ENCODE measurements at regions not wholly inside any gene's neighbourhood (a gene's known extent, or its start where the extent isn't known, plus 50 kb on each side); places are given as distances from the start of the nearest gene placed in this dataset.

GRCh38 chr3:106635826-106636225, 741.4 kb upstream of the CCDC54 start:
- WGBS, result 70% methylated on average over 3 of the region's 3 CpGs
- TF ChIP-seq REST (IDR thresholded peaks at IDR 0.05) (no peak), HNF4G (IDR thresholded peaks at IDR 0.05) (no peak), HNF4A (conservative IDR thresholded peaks at IDR 0.05) (no peak), ZBTB33 (IDR thresholded peaks at IDR 0.05) (no peak), GABPA (IDR thresholded peaks at IDR 0.05 in 1 of 2, conservative IDR thresholded peaks at IDR 0.05 in 1 of 2) (no peak), ATF3 (IDR thresholded peaks at IDR 0.05) (no peak), JUND (IDR thresholded peaks at IDR 0.05) (no peak), FOXA1 (IDR thresholded peaks at IDR 0.05) (no peak), SP1 (IDR thresholded peaks at IDR 0.05) (no peak), TAF1 (conservative IDR thresholded peaks at IDR 0.05) (no peak), RXRA (IDR thresholded peaks at IDR 0.05) (no peak), NR2F2 (IDR thresholded peaks at IDR 0.05) (no peak), RAD21 (IDR thresholded peaks at IDR 0.05) (no peak), YY1 (IDR thresholded peaks at IDR 0.05) (no peak), FOXA2 (IDR thresholded peaks at IDR 0.05) (no peak)
- TF ChIP-seq, protein P1, sequence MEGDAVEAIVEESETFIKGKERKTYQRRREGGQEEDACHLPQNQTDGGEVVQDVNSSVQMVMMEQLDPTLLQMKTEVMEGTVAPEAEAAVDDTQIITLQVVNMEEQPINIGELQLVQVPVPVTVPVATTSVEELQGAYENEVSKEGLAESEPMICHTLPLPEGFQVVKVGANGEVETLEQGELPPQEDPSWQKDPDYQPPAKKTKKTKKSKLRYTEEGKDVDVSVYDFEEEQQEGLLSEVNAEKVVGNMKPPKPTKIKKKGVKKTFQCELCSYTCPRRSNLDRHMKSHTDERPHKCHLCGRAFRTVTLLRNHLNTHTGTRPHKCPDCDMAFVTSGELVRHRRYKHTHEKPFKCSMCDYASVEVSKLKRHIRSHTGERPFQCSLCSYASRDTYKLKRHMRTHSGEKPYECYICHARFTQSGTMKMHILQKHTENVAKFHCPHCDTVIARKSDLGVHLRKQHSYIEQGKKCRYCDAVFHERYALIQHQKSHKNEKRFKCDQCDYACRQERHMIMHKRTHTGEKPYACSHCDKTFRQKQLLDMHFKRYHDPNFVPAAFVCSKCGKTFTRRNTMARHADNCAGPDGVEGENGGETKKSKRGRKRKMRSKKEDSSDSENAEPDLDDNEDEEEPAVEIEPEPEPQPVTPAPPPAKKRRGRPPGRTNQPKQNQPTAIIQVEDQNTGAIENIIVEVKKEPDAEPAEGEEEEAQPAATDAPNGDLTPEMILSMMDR (IDR thresholded peaks at IDR 0.05; ENCODE audit: low read depth, low read length, missing input control), result no peak
- TF ChIP-seq, protein P2, sequence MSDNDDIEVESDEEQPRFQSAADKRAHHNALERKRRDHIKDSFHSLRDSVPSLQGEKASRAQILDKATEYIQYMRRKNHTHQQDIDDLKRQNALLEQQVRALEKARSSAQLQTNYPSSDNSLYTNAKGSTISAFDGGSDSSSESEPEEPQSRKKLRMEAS (IDR thresholded peaks at IDR 0.05), result no peak
- no peak overlapping the region for H3K4me3 ChIP-seq (ENCODE audit: low read depth in 1 of 3, low read length in 3 of 3)
- no peak for DNase-seq (ENCODE audit: low spot score)
- H3K9me3 ChIP-seq (ENCODE audit: control insufficient read depth in 4 of 4, low read length in 3 of 4), result no peaks in the 10 kb centered on the region
- no peak overlapping the region for H3K9ac ChIP-seq (ENCODE audit: low read depth in 1 of 2, low read length in 2 of 2)
- H3K27ac ChIP-seq (ENCODE audit: low read depth in 1 of 2, low read length in 2 of 2), result no peak overlapping the region
- H3K36me3 ChIP-seq (ENCODE audit: control insufficient read depth in 4 of 4, insufficient read depth in 3 of 4, low read depth in 1 of 4, low read length in 3 of 4), result no peaks in the 10 kb centered on the region
- no peaks in the 10 kb centered on the region for H3K4me1 ChIP-seq (ENCODE audit: control insufficient read depth in 4 of 4, insufficient read depth in 4 of 4, low read length in 3 of 4)
- no peaks in the 10 kb centered on the region for H3K27me3 ChIP-seq (ENCODE audit: control insufficient read depth in 4 of 4, insufficient read depth in 4 of 4, low read length in 3 of 4)

GRCh38 chr3:106640353-106640752, 736.9 kb upstream of the CCDC54 start:
- Histone ChIP-seq H3K9me3 (ENCODE audit: control insufficient read depth in 4 of 4, low read length in 3 of 4) (no peaks in the 10 kb centered on the region), H3K9ac (ENCODE audit: low read depth in 1 of 2, low read length in 2 of 2) (no peak overlapping the region), H3K4me1 (ENCODE audit: control insufficient read depth in 4 of 4, insufficient read depth in 4 of 4, low read length in 3 of 4) (no peaks in the 10 kb centered on the region), H3K4me3 (ENCODE audit: low read depth in 1 of 3, low read length in 3 of 3) (no peak overlapping the region), H3K27me3 (ENCODE audit: control insufficient read depth in 4 of 4, insufficient read depth in 4 of 4, low read length in 3 of 4) (no peaks in the 10 kb centered on the region), H3K27ac (ENCODE audit: low read depth in 1 of 2, low read length in 2 of 2) (no peak overlapping the region), H3K36me3 (ENCODE audit: control insufficient read depth in 4 of 4, insufficient read depth in 3 of 4, low read depth in 1 of 4, low read length in 3 of 4) (no peaks in the 10 kb centered on the region)
- 75% methylated on average over 1 of the region's 1 CpG for WGBS
- TF ChIP-seq NR2F2 (IDR thresholded peaks at IDR 0.05) (no peak), EGR1 (IDR thresholded peaks at IDR 0.05; ENCODE audit: low read depth in 2 of 2) (no peak), FOXA2 (IDR thresholded peaks at IDR 0.05) (no peak), RXRA (IDR thresholded peaks at IDR 0.05) (no peak), HNF4G (IDR thresholded peaks at IDR 0.05) (no peak), ATF3 (IDR thresholded peaks at IDR 0.05) (no peak)
- no peak for DNase-seq (ENCODE audit: low spot score)

Data from liver (tissue), 8 donors.